CD14-positive monocyte (primary cell): ENCODE measurements at regions not wholly inside any gene's neighbourhood (a gene's known extent, or its start where the extent isn't known, plus 50 kb on each side); places are given as distances from the start of the nearest gene placed in this dataset.

ENCODE experiments used
- DNase-seq, 3 donors: peaks; one replicate each; pipeline ENCODE4 v3.0.0-alpha.2; 2011 to 2022
- H2AFZ ChIP-seq: 2 replicates; pipeline ENCODE4 v1.6.0; 2012; ENCODE audit warnings: mild to moderate bottlenecking, low read depth, low read length, inconsistent platforms; ENCODE audit not compliant: insufficient read depth, poor library complexity, severe bottlenecking
- H3K27ac ChIP-seq, 2 donors: 1 replicate in 1 of 2; 2 replicates in 1 of 2; pipeline ENCODE4 v1.5.1; 2012 to 2013; ENCODE audit warnings: low read length in 2 of 2, control low read depth in 1 of 2, inconsistent platforms in 1 of 2, low read depth in 1 of 2, mild to moderate bottlenecking in 1 of 2
- H3K27me3 ChIP-seq, 2 donors: one replicate each; pipeline versions ENCODE4 v1.6.0 to v1.6.1; 2011 to 2013; ENCODE audit warnings: low read length in 2 of 2; ENCODE audit not compliant: control insufficient read depth in 2 of 2, insufficient read depth in 2 of 2
- H3K36me3 ChIP-seq, 2 donors: replicated peaks in 1 of 2; 1 replicate in 1 of 2; 2 replicates in 1 of 2; pipeline versions ENCODE4 v1.5.1 to v1.6.1; 2012 to 2013; ENCODE audit warnings: low read length in 2 of 2, control low read depth in 1 of 2, inconsistent platforms in 1 of 2, mild to moderate bottlenecking in 1 of 2; ENCODE audit not compliant: insufficient read depth in 2 of 2, control insufficient read depth in 1 of 2
- H3K4me1 ChIP-seq, 2 donors: 1 replicate in 1 of 2; 2 replicates in 1 of 2; pipeline versions ENCODE4 v1.5.1 to v1.6.1; 2012 to 2013; ENCODE audit warnings: low read length in 2 of 2, control low read depth in 1 of 2, inconsistent platforms in 1 of 2, mild to moderate bottlenecking in 1 of 2, moderate library complexity in 1 of 2; ENCODE audit not compliant: insufficient read depth in 2 of 2, control insufficient read depth in 1 of 2
- H3K4me2 ChIP-seq: replicated peaks from 2 replicates; pipeline ENCODE3; 2012; ENCODE audit warnings: low read length, moderate library complexity, mild to moderate bottlenecking; ENCODE audit not compliant: poor library complexity, severe bottlenecking; ENCODE audit errors: extremely low read depth
- H3K4me3 ChIP-seq, 3 experiments: fragments of 200-600 bp in 1 of 3; sonication (generic) in 1 of 3; replicated peaks in 1 of 3; 1 replicate in 2 of 3; 2 replicates in 1 of 3; pipeline ENCODE4 v1.5.1; 2011 to 2013; ENCODE audit warnings: low read length in 3 of 3, mild to moderate bottlenecking in 3 of 3, control low read depth in 2 of 3, low read depth in 2 of 3, inconsistent platforms in 1 of 3, moderate library complexity in 1 of 3
- H3K79me2 ChIP-seq: 2 replicates; pipeline ENCODE4 v1.6.0; 2012; ENCODE audit warnings: mild to moderate bottlenecking, control low read depth, inconsistent platforms, low read length, moderate library complexity; ENCODE audit not compliant: insufficient read depth
- H3K9ac ChIP-seq: 2 replicates; pipeline ENCODE4 v1.6.0; 2017; ENCODE audit warnings: low read length, mild to moderate bottlenecking; ENCODE audit not compliant: insufficient read depth, poor library complexity, severe bottlenecking
- H3K9me3 ChIP-seq, 2 donors: replicated peaks in 1 of 2; 1 replicate in 1 of 2; 2 replicates in 1 of 2; pipeline versions ENCODE4 v1.5.1 to v1.6.1; 2012 to 2013; ENCODE audit warnings: low read length in 2 of 2, control low read depth in 1 of 2; ENCODE audit not compliant: control insufficient read depth in 1 of 2, insufficient read depth in 1 of 2
- H4K20me1 ChIP-seq: 2 replicates; pipeline ENCODE4 v1.6.0; 2012; ENCODE audit warnings: mild to moderate bottlenecking, low read length, control low read depth, moderate library complexity; ENCODE audit not compliant: insufficient read depth
- H3K27ac Mint-ChIP-seq, 7 donors: one replicate each; pipeline ENCODE4 v1.8.0; 2020; ENCODE audit warnings: mild to moderate bottlenecking in 7 of 7, mixed read lengths in 7 of 7, moderate library complexity in 6 of 7, inconsistent platforms in 2 of 7
- H3K27me3 Mint-ChIP-seq, 3 donors: one replicate each; pipeline ENCODE4 v1.8.0; 2021 to 2022; ENCODE audit warnings: low read depth in 3 of 3, mild to moderate bottlenecking in 3 of 3, mixed read lengths in 3 of 3, moderate library complexity in 3 of 3, inconsistent platforms in 1 of 3
- H3K36me3 Mint-ChIP-seq, 2 donors: one replicate each; pipeline ENCODE4 v1.8.0; 2020; ENCODE audit warnings: mixed read lengths in 2 of 2, inconsistent platforms in 1 of 2, mild to moderate bottlenecking in 1 of 2
- H3K4me1 Mint-ChIP-seq: one replicate; pipeline ENCODE4 v1.8.0; 2020; ENCODE audit warnings: mild to moderate bottlenecking, mixed read lengths
- H3K4me3 Mint-ChIP-seq, 2 donors: one replicate each; pipeline ENCODE4 v1.8.0; 2020; ENCODE audit warnings: mild to moderate bottlenecking in 2 of 2, mixed read lengths in 2 of 2, moderate library complexity in 1 of 2
- H3K9me3 Mint-ChIP-seq, 7 donors: one replicate each; pipeline ENCODE4 v1.8.0; 2020 to 2022; ENCODE audit warnings: mixed read lengths in 7 of 7, mild to moderate bottlenecking in 6 of 7, moderate library complexity in 6 of 7, inconsistent platforms in 2 of 7
- WGBS: methylation state at CpG from one replicate; pipeline ENCODE4 v1.1.5; 2013; ENCODE audit warnings: missing lambda C conversion rate; ENCODE audit not compliant: insufficient coverage; 5-methylcytosine and 5-hydroxymethylcytosine counted together
- intact Hi-C, 2 donors: fragments of 100-400 bp; cut with micrococcal nuclease; formaldehyde crosslinking; loops; one replicate each; pipeline versions ENCODE4 v1.15.0 to v1.15.1; 2023
- TF ChIP-seq, protein P1 (sequence below): fragments of 200-600 bp; IDR thresholded peaks from one replicate; pipeline ENCODE4 v1.8.0; 2022; ENCODE audit warnings: antibody characterized with exemption, mild to moderate bottlenecking

DNA sequence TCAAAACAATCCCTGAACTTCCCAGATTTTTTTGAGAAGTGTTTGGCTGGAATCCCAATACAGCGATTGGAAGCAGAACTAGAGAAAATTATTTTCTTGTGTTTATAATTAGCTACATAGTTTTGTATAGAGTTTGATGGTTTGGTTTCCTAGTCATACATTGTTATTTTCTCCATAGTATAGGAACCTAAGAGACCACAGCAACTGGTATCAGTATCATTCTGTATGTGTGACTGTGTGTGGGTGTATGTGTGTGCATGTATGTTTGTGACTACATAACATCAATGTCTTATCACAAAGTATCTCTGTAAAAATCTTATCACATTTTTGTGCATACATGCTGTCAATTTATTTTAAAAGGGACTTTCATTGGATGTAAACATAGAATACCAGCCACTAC is 780.5 kb downstream of the MRPL39 start:
- intact Hi-C loops = no loop called here
- no peaks in the 10 kb centered on the region for H3K79me2 ChIP-seq
- no peaks in the 10 kb centered on the region for H3K36me3 ChIP-seq
- WGBS = no CpG with 5 or more reads among the region's 1 CpG
- no peak overlapping the region for H3K9ac ChIP-seq
- Mint-ChIP-seq H3K4me1 (no peaks in the 10 kb centered on the region), H3K27me3 (no peaks in the 10 kb centered on the region), H3K36me3 (no peaks in the 10 kb centered on the region), H3K27ac (no peak overlapping the region), H3K9me3 (peaks cover 0 to 2% (median under 1%) of the 10 kb centered on the region in 7 donors), H3K4me3 (no peak overlapping the region)
- H2AFZ ChIP-seq = no peak overlapping the region
- H3K9me3 ChIP-seq = no peaks in the 10 kb centered on the region
- no peak overlapping the region for H3K4me3 ChIP-seq
- H3K27me3 ChIP-seq = no peaks in the 10 kb centered on the region
- H3K4me1 ChIP-seq = no peaks in the 10 kb centered on the region
- no peak overlapping the region for H3K27ac ChIP-seq
- TF ChIP-seq, protein P1, sequence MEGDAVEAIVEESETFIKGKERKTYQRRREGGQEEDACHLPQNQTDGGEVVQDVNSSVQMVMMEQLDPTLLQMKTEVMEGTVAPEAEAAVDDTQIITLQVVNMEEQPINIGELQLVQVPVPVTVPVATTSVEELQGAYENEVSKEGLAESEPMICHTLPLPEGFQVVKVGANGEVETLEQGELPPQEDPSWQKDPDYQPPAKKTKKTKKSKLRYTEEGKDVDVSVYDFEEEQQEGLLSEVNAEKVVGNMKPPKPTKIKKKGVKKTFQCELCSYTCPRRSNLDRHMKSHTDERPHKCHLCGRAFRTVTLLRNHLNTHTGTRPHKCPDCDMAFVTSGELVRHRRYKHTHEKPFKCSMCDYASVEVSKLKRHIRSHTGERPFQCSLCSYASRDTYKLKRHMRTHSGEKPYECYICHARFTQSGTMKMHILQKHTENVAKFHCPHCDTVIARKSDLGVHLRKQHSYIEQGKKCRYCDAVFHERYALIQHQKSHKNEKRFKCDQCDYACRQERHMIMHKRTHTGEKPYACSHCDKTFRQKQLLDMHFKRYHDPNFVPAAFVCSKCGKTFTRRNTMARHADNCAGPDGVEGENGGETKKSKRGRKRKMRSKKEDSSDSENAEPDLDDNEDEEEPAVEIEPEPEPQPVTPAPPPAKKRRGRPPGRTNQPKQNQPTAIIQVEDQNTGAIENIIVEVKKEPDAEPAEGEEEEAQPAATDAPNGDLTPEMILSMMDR = no peak
- DNase-seq = no peak
- no peak overlapping the region for H3K4me2 ChIP-seq
- H4K20me1 ChIP-seq = no peaks in the 10 kb centered on the region

DNA sequence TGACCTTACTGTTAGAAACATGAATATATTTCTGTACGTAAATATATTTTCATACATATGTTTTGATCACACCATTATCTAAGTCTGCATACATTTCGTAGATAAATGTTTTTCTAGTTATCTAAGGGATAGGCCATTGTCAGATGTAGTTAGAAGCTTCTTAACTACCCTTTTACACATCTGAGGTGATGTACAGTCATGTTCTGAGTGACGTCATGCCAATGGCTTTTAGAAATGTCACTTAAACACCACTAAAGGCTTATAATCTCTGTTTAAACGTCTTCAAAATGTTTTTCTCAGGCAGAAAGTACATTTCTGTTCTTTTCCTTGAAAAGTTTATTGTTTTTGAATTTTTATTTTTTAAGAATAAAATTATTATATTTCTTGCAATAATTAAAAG is 781.9 kb downstream of the MRPL39 start:
- intact Hi-C loops = no loop called here
- WGBS = no CpG with 5 or more reads among the region's 4 CpGs
- no peak overlapping the region for H3K27ac ChIP-seq
- no peak overlapping the region for H3K4me3 ChIP-seq
- H3K79me2 ChIP-seq = no peaks in the 10 kb centered on the region
- H3K27me3 ChIP-seq = no peaks in the 10 kb centered on the region
- H3K4me1 ChIP-seq = no peaks in the 10 kb centered on the region
- H3K9me3 ChIP-seq = no peaks in the 10 kb centered on the region
- H3K9ac ChIP-seq = no peak overlapping the region
- Mint-ChIP-seq H3K4me1 (no peaks in the 10 kb centered on the region), H3K9me3 (peaks cover 0 to 2% (median 0%) of the 10 kb centered on the region in 7 donors), H3K4me3 (no peak overlapping the region), H3K27ac (no peak overlapping the region), H3K27me3 (no peaks in the 10 kb centered on the region), H3K36me3 (no peaks in the 10 kb centered on the region)
- TF ChIP-seq, protein P1 = no peak
- no peak overlapping the region for H2AFZ ChIP-seq
- no peak overlapping the region for H3K4me2 ChIP-seq
- no peaks in the 10 kb centered on the region for H4K20me1 ChIP-seq
- DNase-seq = no peak
- no peaks in the 10 kb centered on the region for H3K36me3 ChIP-seq
